ENCODE measurements at regions not wholly inside any gene's neighbourhood (a gene's known extent, or its start where the extent isn't known, plus 50 kb on each side); places are given as distances from the start of the nearest gene placed in this dataset.
"Not testable (repeated sequence)": the region's sequence is repeated elsewhere in the genome, so short reads cannot be mapped to it uniquely, and the experiment has no call there.

- DNase-seq = no peak
Measured at GRCh38 chr20:56773749-56774148, 144.6 kb downstream of the TFAP2C start.

GRCh38 chr20:56774873-56775272 lies 145.8 kb downstream of the TFAP2C start:
- DNase-seq = no peak

- no peak for DNase-seq
Measured at GRCh38 chr20:56776345-56776744, 147.2 kb downstream of the TFAP2C start.

- DNase-seq = no peak
Measured at GRCh38 chr20:56778765-56779195, 149.7 kb downstream of the TFAP2C start.

- DNase-seq = no peak
Measured at GRCh38 chr20:56779452-56780143, 150.5 kb downstream of the TFAP2C start.

- no peak for DNase-seq
Measured at GRCh38 chr20:56780266-56780665, 151.2 kb downstream of the TFAP2C start.

GRCh38 chr20:56781108-56781739 lies 152.1 kb downstream of the TFAP2C start:
- DNase-seq = no peak

GRCh38 chr20:56781987-56782560 lies 153.0 kb downstream of the TFAP2C start:
- DNase-seq = not testable (repeated sequence)

GRCh38 chr20:56782814-56783213 lies 153.7 kb downstream of the TFAP2C start:
- DNase-seq = not testable (repeated sequence)

GRCh38 chr20:56783826-56784225 lies 154.7 kb downstream of the TFAP2C start:
- no peak for DNase-seq

GRCh38 chr20:56786503-56786902 lies 157.4 kb downstream of the TFAP2C start:
- no peak for DNase-seq

GRCh38 chr20:56788041-56788670 lies 159.1 kb downstream of the TFAP2C start:
- no peak for DNase-seq

- DNase-seq = no peak
Measured at GRCh38 chr20:56788671-56789610, 159.8 kb downstream of the TFAP2C start.

- DNase-seq = no peak
Measured at GRCh38 chr20:56793916-56794315, 164.8 kb downstream of the TFAP2C start.

GRCh38 chr20:56795492-56795891 lies 166.4 kb downstream of the TFAP2C start:
- DNase-seq = no peak

- no peak for DNase-seq
Measured at GRCh38 chr20:56796345-56796744, 167.2 kb downstream of the TFAP2C start.

GRCh38 chr20:56797023-56797422 lies 167.9 kb downstream of the TFAP2C start:
- no peak for DNase-seq

GRCh38 chr20:56798634-56799033 lies 169.5 kb downstream of the TFAP2C start:
- DNase-seq = no peak

- DNase-seq = no peak
Measured at GRCh38 chr20:56799187-56799586, 170.1 kb downstream of the TFAP2C start.

GRCh38 chr20:56800088-56800487 lies 171.0 kb downstream of the TFAP2C start:
- DNase-seq = no peak

GRCh38 chr20:56801971-56802755 lies 173.1 kb downstream of the TFAP2C start:
- no peak for DNase-seq

- DNase-seq = no peak
Measured at GRCh38 chr20:56802805-56803204, 173.7 kb downstream of the TFAP2C start.

All from NCI-H146 (cell line).